ENCODE measurements at regions not wholly inside any gene's neighbourhood (a gene's known extent, or its start where the extent isn't known, plus 50 kb on each side); places are given as distances from the start of the nearest gene placed in this dataset.

- DNase-seq = no peak
Measured at GRCh38 chr22:48277868-48278581, 1515.6 kb downstream of the TBC1D22A start.

GRCh38 chr22:48276994-48277867 lies 1514.8 kb downstream of the TBC1D22A start:
- no peak for DNase-seq

- no peak for DNase-seq
Measured at GRCh38 chr22:48275412-48275811, 1513.0 kb downstream of the TBC1D22A start.

GRCh38 chr22:48270731-48271130 lies 1508.3 kb downstream of the TBC1D22A start:
- DNase-seq = no peak

GRCh38 chr22:48268771-48269552 lies 1506.5 kb downstream of the TBC1D22A start:
- no peak for DNase-seq

GRCh38 chr22:48268293-48268692 lies 1505.8 kb downstream of the TBC1D22A start:
- DNase-seq = no peak

GRCh38 chr22:48267681-48268080 lies 1505.2 kb downstream of the TBC1D22A start:
- no peak for DNase-seq

- no peak for DNase-seq
Measured at GRCh38 chr22:48265000-48265625, 1502.7 kb downstream of the TBC1D22A start.

GRCh38 chr22:48264586-48264985 lies 1502.1 kb downstream of the TBC1D22A start:
- no peak for DNase-seq

GRCh38 chr22:48263791-48264351 lies 1501.4 kb downstream of the TBC1D22A start:
- peak; percentile 25 for DNase-seq

GRCh38 chr22:48263431-48263765 lies 1500.9 kb downstream of the TBC1D22A start:
- no peak for DNase-seq

- no peak for DNase-seq
Measured at GRCh38 chr22:48262596-48263430, 1500.4 kb downstream of the TBC1D22A start.

- DNase-seq = no peak
Measured at GRCh38 chr22:48261706-48262105, 1499.3 kb downstream of the TBC1D22A start.

GRCh38 chr22:48261048-48261621 lies 1498.7 kb downstream of the TBC1D22A start:
- no peak for DNase-seq

- DNase-seq = no peak
Measured at GRCh38 chr22:48259991-48260670, 1497.7 kb downstream of the TBC1D22A start.

- no peak for DNase-seq
Measured at GRCh38 chr22:48258811-48259210, 1496.4 kb downstream of the TBC1D22A start.

GRCh38 chr22:48258064-48258701 lies 1495.7 kb downstream of the TBC1D22A start:
- DNase-seq = no peak

- no peak for DNase-seq
Measured at GRCh38 chr22:48257685-48258055, 1495.2 kb downstream of the TBC1D22A start.

- no peak for DNase-seq
Measured at GRCh38 chr22:48256776-48257684, 1494.6 kb downstream of the TBC1D22A start.

Measured in NCI-H2171 (cell line).